HCT116 (cell line): ENCODE measurements at regions not wholly inside any gene's neighbourhood (a gene's known extent, or its start where the extent isn't known, plus 50 kb on each side); places are given as distances from the start of the nearest gene placed in this dataset.

Source experiments
- ATAC-seq: fragments of 200-7000 bp; cut with Tn5 transposase; 2 replicates; pipeline ENCODE4 v1.9.1; 2020; ENCODE audit warnings: mild to moderate bottlenecking, moderate library complexity
- BruUV-seq: library from RNA; stranded (reverse); fragments of 400-500 nt; replicated peaks from 2 replicates; lab custom pipeline; 2021; lab: Mats Ljungman, UMichigan
- CTCF ChIA-PET: fragments of 300-600 bp; sonication (Branson Sonifier 250); formaldehyde crosslinking; loops from one replicate; lab custom pipeline; 2021; ENCODE audit warnings: antibody characterized with exemption; lab: Charles Lee
- POLR2A ChIA-PET: fragments of 300-600, 350-600 bp; sonication (Branson Sonifier 250); formaldehyde crosslinking; loops from one replicate; lab custom pipeline; 2021; ENCODE audit warnings: antibody characterized with exemption; lab: Charles Lee
- RAD21 ChIA-PET, 2 experiments: fragments of 300-600 bp; sonication (Branson Sonifier 250); formaldehyde crosslinking; loops; one replicate each; lab custom pipeline; 2023; ENCODE audit warnings: low total read pairs in 2 of 2; ENCODE audit not compliant: uncharacterized antibody in 2 of 2, unreplicated experiment in 2 of 2, low non-redundant PET in 1 of 2; lab: Charles Lee
- DNase-seq: peaks from one replicate; pipeline ENCODE4 v3.0.0-alpha.2; 2010; ENCODE audit warnings: low read depth, low spot score
- H2AFZ ChIP-seq: fragments of 200-600 bp; shearing (Covaris generic), sonication (generic); 2 replicates; pipeline ENCODE4 v1.6.1; 2017; ENCODE audit warnings: low read depth, mixed run types, mixed read lengths, antibody characterized with exemption, low read length; ENCODE audit not compliant: poor library complexity, severe bottlenecking
- H3K27ac ChIP-seq: 2 replicates; pipeline ENCODE4 v1.5.1; 2012; ENCODE audit warnings: low read depth, low read length
- H3K27me3 ChIP-seq: fragments of 200-600 bp; sonication (generic); 2 replicates; pipeline ENCODE4 v1.6.1; 2016; ENCODE audit warnings: mixed run types, low read length, mixed read lengths; ENCODE audit not compliant: insufficient read depth
- H3K36me3 ChIP-seq, 2 experiments: fragments of 200-500 bp in 1 of 2; fragments of 200-600 bp in 1 of 2; sonication (Bioruptor generic) in 1 of 2; sonication (generic) in 1 of 2; 2 replicates each; pipeline versions ENCODE4 v1.5.1 to v1.6.1; 2014 to 2016; ENCODE audit warnings: low read length in 2 of 2, inconsistent platforms in 1 of 2, mixed read lengths in 1 of 2, mixed run types in 1 of 2; ENCODE audit not compliant: insufficient read depth in 2 of 2, control insufficient read depth in 1 of 2
- H3K4me1 ChIP-seq, 2 experiments: fragments of 200-600 bp in 1 of 2; sonication (generic) in 1 of 2; 2 replicates each; pipeline versions ENCODE4 v1.5.1 to v1.6.1; 2012 to 2017; ENCODE audit warnings: low read length in 2 of 2, inconsistent platforms in 1 of 2, mild to moderate bottlenecking in 1 of 2, mixed read lengths in 1 of 2, mixed run types in 1 of 2, moderate library complexity in 1 of 2; ENCODE audit not compliant: insufficient read depth in 2 of 2, control insufficient read depth in 1 of 2
- H3K4me2 ChIP-seq: fragments of 200-600 bp; sonication (generic); 2 replicates; pipeline ENCODE4 v1.6.1; 2017; ENCODE audit warnings: mixed run types, low read length, mixed read lengths
- H3K4me3 ChIP-seq, 2 experiments: fragments of 200-600 bp in 1 of 2; sonication (generic) in 1 of 2; replicated peaks in 1 of 2; 2 replicates each; pipeline ENCODE4 v1.5.1; 2011 to 2016; ENCODE audit warnings: low read length in 2 of 2, control low read depth in 1 of 2, low read depth in 1 of 2, mild to moderate bottlenecking in 1 of 2, mixed read lengths in 1 of 2, mixed run types in 1 of 2
- H3K79me2 ChIP-seq: fragments of 200-600 bp; sonication (generic); 2 replicates; pipeline ENCODE4 v1.6.1; 2017; ENCODE audit warnings: mild to moderate bottlenecking, mixed run types, low read length, moderate library complexity, mixed read lengths; ENCODE audit not compliant: insufficient read depth
- H3K9ac ChIP-seq: fragments of 200-600 bp; sonication (generic); 2 replicates; pipeline ENCODE4 v1.6.1; 2016; ENCODE audit warnings: low read length, mixed read lengths
- H3K9me2 ChIP-seq: fragments of 200-600 bp; sonication (generic), shearing (Covaris generic); 2 replicates; pipeline ENCODE4 v1.6.1; 2017; ENCODE audit warnings: mixed run types, mild to moderate bottlenecking, moderate library complexity; ENCODE audit not compliant: insufficient read depth
- H3K9me3 ChIP-seq, 2 experiments: fragments of 200-500 bp in 1 of 2; fragments of 200-600 bp in 1 of 2; sonication (Bioruptor generic) in 1 of 2; sonication (generic) in 1 of 2; 2 replicates each; pipeline ENCODE4 v1.6.1; 2014 to 2017; ENCODE audit warnings: low read length in 2 of 2, mixed read lengths in 2 of 2, inconsistent platforms in 1 of 2, low read depth in 1 of 2, mild to moderate bottlenecking in 1 of 2, mixed run types in 1 of 2, moderate library complexity in 1 of 2; ENCODE audit not compliant: control insufficient read depth in 1 of 2, insufficient read depth in 1 of 2
- H4K20me1 ChIP-seq: fragments of 200-600 bp; sonication (generic), shearing (Covaris generic); 2 replicates; pipeline ENCODE4 v1.6.1; 2017; ENCODE audit warnings: mixed run types, mild to moderate bottlenecking, moderate library complexity; ENCODE audit not compliant: insufficient read depth
- CBX3 ChIP-seq: IDR thresholded peaks from 2 replicates; pipeline ENCODE4 v1.6.1; 2012; ENCODE audit warnings: low read depth
- CEBPB ChIP-seq: IDR thresholded peaks from 2 replicates; pipeline ENCODE4 v1.6.1; 2012; ENCODE audit warnings: low read depth
- EGR1 ChIP-seq: IDR thresholded peaks from 2 replicates; pipeline ENCODE4 v1.6.1; 2012; ENCODE audit warnings: low read depth
- EZH2phosphoT487 ChIP-seq: fragments of 200-600 bp; IDR thresholded peaks from 2 replicates; pipeline ENCODE4 v1.6.1; 2018; ENCODE audit warnings: antibody characterized with exemption, borderline replicate concordance
- JUND ChIP-seq: IDR thresholded peaks from 2 replicates; pipeline ENCODE4 v1.6.1; 2012
- POLR2A ChIP-seq: IDR thresholded peaks from 2 replicates; pipeline ENCODE4 v1.7.0; 2011; ENCODE audit warnings: borderline replicate concordance; ENCODE audit not compliant: insufficient read depth, insufficient read length; ENCODE audit errors: extremely low read depth
- POLR2AphosphoS5 ChIP-seq: IDR thresholded peaks from 2 replicates; pipeline ENCODE4 v1.6.1; 2011; ENCODE audit warnings: mild to moderate bottlenecking, low read depth, low read length, moderate library complexity
- SIN3A ChIP-seq: IDR thresholded peaks from 2 replicates; pipeline ENCODE4 v1.6.1; 2012; ENCODE audit warnings: low read depth
- SP1 ChIP-seq: IDR thresholded peaks from 2 replicates; pipeline ENCODE4 v1.6.1; 2012; ENCODE audit warnings: low read depth
- TCF7L2 ChIP-seq: IDR thresholded peaks from 2 replicates; pipeline ENCODE4 v1.7.0; 2011; ENCODE audit warnings: borderline replicate concordance, inconsistent platforms; ENCODE audit not compliant: insufficient read depth, insufficient read length; ENCODE audit errors: extremely low read depth
- ZBTB33 ChIP-seq: IDR thresholded peaks from 2 replicates; pipeline ENCODE4 v1.6.1; 2011; ENCODE audit warnings: mild to moderate bottlenecking, low read length, moderate library complexity; ENCODE audit not compliant: insufficient replicate concordance; ENCODE audit errors: extremely low read depth
- intact Hi-C: fragments of 100-400 bp; cut with micrococcal nuclease; formaldehyde crosslinking; loops from 2 replicates; pipeline ENCODE4 v1.10.0; 2022
- TF ChIP-seq, protein P1 (sequence below), 3 experiments: fragments of 200-600 bp in 1 of 3; sonication (generic) in 1 of 3; IDR thresholded peaks in 2 of 3; conservative IDR thresholded peaks in 1 of 3; 2 replicates each; pipeline ENCODE4 v1.5.1; 2012 to 2017; ENCODE audit warnings: low read depth in 2 of 3, low read length in 2 of 3, antibody characterized with exemption in 1 of 3, borderline replicate concordance in 1 of 3, control low read depth in 1 of 3, mild to moderate bottlenecking in 1 of 3, mixed read lengths in 1 of 3, mixed run types in 1 of 3, moderate library complexity in 1 of 3; ENCODE audit not compliant: insufficient read depth in 1 of 3

DNA sequence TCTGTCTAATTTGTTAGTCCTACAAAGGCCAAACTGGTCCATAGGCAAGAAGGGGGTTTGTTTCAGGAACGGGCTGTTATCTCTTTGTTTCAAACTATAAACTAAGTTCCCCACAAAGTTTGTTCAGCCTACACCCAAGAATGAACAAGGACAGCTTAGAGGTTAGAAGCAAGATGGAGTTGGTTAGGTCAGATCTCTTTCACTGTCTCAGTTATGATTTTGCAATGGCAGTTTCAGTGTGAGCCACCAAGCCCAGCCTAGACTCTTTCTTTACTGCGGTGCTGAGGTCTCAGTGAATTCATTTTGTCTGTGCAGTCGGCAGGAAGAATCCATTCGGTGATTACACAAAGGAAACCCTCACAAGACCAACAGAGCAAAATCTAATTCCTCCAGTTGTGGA is 56.6 kb upstream of the ABCC4 start:
- Histone ChIP-seq H3K4me3 (no peak overlapping the region), H3K36me3 (no peaks in the 10 kb centered on the region), H4K20me1 (no peaks in the 10 kb centered on the region), H3K27me3 (no peaks in the 10 kb centered on the region), H3K4me1 (no peaks in the 10 kb centered on the region), H2AFZ (no peak overlapping the region), H3K9me3 (no peaks in the 10 kb centered on the region), H3K27ac (no peak overlapping the region), H3K9me2 (no peaks in the 10 kb centered on the region), H3K4me2 (no peak overlapping the region), H3K79me2 (no peaks in the 10 kb centered on the region), H3K9ac (no peak overlapping the region)
- ChIA-PET RAD21 (no interaction called here), CTCF (no interaction called here), POLR2A (no interaction called here)
- ATAC-seq = no peak
- intact Hi-C loops = no loop called here
- TF ChIP-seq POLR2AphosphoS5 = no peak
- no peak for TF ChIP-seq POLR2A
- TF ChIP-seq EGR1 = no peak
- TF ChIP-seq EZH2phosphoT487 = no peak
- no peak for TF ChIP-seq CEBPB
- TF ChIP-seq SP1 = no peak
- no peak for TF ChIP-seq ZBTB33
- TF ChIP-seq, protein P1, sequence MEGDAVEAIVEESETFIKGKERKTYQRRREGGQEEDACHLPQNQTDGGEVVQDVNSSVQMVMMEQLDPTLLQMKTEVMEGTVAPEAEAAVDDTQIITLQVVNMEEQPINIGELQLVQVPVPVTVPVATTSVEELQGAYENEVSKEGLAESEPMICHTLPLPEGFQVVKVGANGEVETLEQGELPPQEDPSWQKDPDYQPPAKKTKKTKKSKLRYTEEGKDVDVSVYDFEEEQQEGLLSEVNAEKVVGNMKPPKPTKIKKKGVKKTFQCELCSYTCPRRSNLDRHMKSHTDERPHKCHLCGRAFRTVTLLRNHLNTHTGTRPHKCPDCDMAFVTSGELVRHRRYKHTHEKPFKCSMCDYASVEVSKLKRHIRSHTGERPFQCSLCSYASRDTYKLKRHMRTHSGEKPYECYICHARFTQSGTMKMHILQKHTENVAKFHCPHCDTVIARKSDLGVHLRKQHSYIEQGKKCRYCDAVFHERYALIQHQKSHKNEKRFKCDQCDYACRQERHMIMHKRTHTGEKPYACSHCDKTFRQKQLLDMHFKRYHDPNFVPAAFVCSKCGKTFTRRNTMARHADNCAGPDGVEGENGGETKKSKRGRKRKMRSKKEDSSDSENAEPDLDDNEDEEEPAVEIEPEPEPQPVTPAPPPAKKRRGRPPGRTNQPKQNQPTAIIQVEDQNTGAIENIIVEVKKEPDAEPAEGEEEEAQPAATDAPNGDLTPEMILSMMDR (IDR thresholded peaks at IDR 0.05 in 2 of 3, conservative IDR thresholded peaks at IDR 0.05 in 1 of 3; ENCODE audit: borderline replicate concordance in 1 of 3, insufficient read depth in 1 of 3, low read depth in 2 of 3, low read length in 2 of 3) = no peak
- TF ChIP-seq SIN3A = no peak
- TF ChIP-seq JUND = no peak
- no peak for TF ChIP-seq CBX3
- no peak for TF ChIP-seq TCF7L2
- DNase-seq = no peak
- BruUV-seq = no TSS peak
